ENCODE measurements at regions not wholly inside any gene's neighbourhood (a gene's known extent, or its start where the extent isn't known, plus 50 kb on each side); places are given as distances from the start of the nearest gene placed in this dataset.

DNA sequence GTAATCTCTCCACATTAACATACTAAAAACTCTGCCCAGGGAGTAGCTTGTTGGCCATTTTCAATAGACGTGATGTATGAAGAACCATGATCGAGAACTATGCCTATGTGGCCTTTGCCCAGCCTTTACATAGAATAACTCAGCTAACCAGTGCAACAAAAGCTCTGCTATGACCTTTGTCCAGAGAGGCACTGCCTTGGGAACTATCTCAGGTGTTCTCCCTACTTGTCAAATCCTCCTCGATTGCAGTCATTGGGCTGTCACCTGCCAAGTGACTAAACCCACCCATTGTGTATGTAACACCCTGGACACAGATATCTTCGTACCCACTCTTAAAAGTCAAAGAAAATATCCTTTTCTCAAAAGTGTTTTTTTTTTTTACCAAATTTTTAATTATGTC, 610.3 kb upstream of the GALNTL6 start:
- DNase-seq (ENCODE audit: low spot score) (no peak), ATAC-seq (no peak)

DNA sequence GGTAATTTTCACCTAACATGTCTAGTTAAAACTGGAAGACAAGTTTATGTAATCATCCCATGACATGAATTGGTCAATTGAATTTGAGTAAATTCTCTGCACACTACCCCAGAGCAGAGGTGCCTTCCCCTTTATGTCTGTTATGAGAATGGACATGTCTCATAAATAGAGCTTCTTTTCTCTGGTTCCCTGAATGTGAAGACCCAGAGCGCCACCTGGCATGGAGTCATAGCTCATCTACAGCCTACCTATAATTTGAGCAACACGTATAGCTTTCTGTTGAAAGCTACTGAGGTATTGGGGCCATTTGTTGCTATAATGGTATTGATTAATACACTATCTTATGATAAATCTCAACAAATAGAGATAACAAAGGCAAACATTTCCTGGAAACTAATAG, 626.5 kb upstream of the GALNTL6 start:
- no peak for DNase-seq (ENCODE audit: low spot score)
- ATAC-seq = no peak

DNA sequence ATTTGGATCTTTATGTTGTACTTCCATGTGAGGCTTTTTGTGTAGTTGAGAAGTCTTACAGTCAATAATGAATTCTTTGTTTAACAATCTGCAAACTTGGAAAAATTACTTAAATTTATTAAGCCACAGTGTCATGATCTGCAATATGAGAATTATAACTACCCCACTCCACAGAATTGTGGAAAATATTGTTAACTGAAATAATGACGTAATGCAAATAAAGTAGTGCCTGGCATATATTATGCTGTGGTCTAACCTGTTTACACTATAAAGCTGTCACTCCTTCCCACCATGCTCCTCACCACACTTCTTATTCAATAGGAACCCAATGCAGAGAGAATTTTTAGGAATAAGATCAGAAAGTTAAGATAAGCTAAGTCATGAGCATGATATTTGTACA, 632.1 kb upstream of the GALNTL6 start:
- ATAC-seq (no peak), DNase-seq (ENCODE audit: low spot score) (no peak)

DNA sequence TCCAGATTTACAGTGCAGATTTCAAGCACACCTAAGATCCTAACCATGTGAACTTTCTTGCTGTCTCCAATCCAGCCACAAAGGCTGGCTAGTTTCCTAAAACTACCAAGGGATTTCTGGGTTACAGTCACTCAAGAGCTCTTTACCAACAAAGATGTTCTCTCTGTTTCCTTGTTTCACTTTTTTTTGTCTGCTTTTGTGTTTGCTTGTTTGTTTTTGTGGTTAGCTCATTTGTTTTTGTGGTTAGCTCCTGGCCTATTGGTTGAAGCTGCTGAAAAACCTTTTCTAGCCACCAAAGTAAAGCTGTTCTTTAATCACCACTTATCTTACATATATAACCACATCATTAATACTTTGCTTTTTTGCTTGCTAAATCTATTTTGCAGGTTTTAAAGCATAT, 642.5 kb upstream of the GALNTL6 start:
- no peak for ATAC-seq
- no peak for DNase-seq (ENCODE audit: low spot score)

DNA sequence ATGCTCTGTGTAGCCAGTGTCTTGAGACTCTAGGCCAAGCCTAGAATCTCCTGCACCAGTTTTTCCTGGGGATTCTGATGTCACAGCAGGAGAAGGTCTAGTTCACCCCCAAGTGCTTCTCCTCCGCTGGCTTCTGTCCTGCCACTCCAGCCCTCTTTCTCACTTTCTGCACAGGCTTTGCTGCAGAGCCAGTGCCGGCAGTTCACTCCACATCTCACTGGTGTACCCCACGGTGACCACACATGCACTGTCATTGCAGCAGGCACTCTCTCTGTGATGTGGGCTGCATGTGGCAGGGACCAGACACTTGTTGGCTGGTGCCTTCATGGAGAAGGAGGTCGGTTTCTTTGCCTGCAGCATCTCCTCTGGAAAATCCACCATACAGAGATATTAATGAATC, 643.8 kb upstream of the GALNTL6 start:
- DNase-seq (ENCODE audit: low spot score) = no peak
- ATAC-seq = no peak

DNA sequence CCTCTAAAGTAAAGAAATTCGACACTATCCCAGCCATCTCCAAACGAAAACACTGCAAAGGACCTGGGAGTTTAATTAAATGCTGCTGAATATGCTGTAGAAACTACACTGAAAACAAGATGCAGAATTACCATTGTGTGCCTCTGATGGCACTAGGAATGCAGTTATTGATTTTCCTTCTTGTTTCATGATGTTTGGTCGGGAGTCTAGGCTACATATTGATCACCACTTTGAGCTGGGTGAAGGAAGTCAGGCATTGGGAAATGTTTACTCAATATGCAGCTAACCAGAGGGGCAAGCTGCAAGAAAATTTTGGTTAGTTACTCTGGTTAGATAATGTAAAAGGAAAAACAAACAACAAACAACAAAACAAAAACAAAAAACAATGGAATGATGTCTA, 650.7 kb upstream of the GALNTL6 start:
- DNase-seq (ENCODE audit: low spot score) (no peak), ATAC-seq (no peak)

DNA sequence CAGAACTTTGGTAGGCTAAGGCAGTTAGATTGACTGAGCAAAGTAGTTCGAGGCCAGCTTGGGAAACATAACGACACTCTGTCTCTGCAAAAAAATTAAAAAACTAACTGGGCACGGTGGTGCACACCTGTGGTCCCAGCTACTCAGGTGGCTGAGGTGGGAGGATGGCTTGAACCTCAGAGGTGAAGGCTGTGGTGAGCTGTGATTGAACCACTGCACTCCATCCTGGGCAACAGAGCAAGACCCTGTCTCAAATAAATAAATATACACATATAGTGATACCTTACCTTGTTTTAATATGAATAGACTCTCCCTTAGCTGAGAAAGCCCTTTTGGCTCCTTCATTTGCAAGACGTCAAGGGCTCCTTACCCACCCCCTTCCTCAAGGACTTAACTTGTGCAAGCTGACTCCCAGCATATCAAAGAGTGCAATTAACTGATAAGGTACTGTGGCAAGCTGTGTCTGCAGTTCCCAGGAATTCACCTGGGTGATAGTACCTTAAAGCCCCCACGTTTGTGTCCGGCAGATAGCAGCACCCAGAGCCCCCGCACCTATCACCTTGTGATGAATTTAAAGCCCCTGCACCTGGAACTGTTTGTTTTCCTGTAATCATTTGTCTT, 655.6 kb upstream of the GALNTL6 start:
- ATAC-seq = no peak
- no peak for DNase-seq (ENCODE audit: low spot score)

DNA sequence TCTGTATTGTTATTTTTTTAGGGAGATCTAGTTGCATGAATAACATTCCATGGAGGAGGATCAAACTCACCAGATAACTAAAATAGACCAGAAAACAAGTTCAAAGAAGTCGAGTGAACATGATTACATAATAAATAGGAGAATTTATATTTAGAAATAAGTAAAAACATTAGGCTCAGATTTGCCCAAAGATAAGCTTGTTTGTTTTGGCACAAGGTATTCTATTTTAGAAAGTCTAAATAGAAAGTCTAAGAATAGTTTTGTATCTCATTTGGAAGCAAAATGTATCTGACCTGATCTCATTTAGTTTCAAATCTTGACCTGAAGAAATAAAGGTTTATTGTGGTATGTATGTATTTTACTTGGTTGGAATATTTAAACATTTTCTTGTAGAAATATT, 670.6 kb upstream of the GALNTL6 start:
- no peak for DNase-seq (ENCODE audit: low spot score)
- ATAC-seq = no peak

- ATAC-seq = no peak
- DNase-seq (ENCODE audit: low spot score) = no peak
These were observed 671.2 kb upstream of the GALNTL6 start for GRCh38 chr4:171142045-171142444.

- DNase-seq (ENCODE audit: low spot score) (no peak), ATAC-seq (no peak)
These were observed 682.9 kb upstream of the GALNTL6 start for GRCh38 chr4:171130256-171130801.

- no peak for ATAC-seq
These were observed 695.1 kb upstream of the GALNTL6 start for GRCh38 chr4:171118091-171118490.

DNA sequence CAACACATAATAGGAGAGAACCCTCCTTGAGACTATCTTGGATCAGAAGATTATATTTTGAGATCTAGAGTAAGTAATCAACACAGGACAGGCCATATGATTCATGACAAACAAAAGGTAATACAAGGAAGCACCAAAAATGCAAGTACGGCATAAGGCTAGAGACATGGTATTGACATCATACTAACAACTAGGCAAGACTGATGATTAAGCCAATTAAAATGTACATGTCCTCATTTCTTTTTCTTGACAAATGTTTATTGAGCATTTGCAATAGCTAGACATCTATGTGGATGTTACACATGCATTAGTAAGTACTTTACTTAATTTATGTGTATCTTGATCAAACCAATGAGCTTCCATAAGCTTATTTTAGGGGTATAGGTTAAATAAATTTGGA, 695.7 kb upstream of the GALNTL6 start:
- DNase-seq (ENCODE audit: low spot score) (no peak), ATAC-seq (no peak)

More at GRCh38 chr4:171118091-171118490, 695.1 kb upstream of the GALNTL6 start:
- DNase-seq (ENCODE audit: low spot score) = no peak

DNA sequence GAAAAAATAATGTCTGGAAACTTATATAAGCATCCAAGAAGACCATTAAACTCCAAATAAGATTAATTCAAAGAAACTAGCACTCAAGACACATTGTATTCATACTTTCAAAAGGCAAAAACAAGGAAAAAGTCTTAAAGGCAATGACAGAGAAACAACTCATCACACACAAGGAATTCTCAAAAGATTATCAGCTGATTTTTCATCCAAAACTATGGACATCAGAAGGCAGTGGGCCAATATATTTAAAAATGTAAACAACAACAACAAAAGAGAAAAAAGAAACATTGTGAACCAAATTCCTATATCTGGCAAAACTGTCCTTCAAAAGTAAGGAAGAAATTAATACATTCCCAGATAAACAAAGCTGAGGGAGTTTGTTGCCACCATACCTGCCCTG, 711.4 kb upstream of the GALNTL6 start:
- ATAC-seq = no peak

DNA sequence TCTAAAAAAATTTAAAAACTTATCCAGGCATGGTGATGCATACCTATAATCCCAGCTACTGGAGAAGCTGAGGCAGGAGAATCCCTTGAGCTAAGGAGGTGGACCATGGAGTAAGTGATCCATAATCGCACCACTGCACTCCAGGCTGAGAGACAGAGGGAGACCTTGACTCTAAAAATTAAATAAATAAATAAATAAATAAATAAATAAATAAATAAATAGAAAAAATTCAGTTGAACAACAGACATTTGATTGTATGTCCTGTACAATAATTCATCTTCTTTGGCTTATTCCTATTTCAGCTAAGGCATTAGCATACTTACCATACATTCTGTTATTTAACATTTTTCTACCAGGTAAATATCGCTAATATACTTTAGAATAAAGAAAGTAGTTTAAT, 726.1 kb upstream of the GALNTL6 start:
- DNase-seq (ENCODE audit: low spot score) (no peak), ATAC-seq (no peak)

More for the DNA sequence above, 711.4 kb upstream of the GALNTL6 start:
- DNase-seq (ENCODE audit: low spot score) = no peak

- DNase-seq (ENCODE audit: low spot score) = no peak
- ATAC-seq = no peak
These were observed 745.8 kb upstream of the GALNTL6 start for GRCh38 chr4:171067422-171067821.

DNA sequence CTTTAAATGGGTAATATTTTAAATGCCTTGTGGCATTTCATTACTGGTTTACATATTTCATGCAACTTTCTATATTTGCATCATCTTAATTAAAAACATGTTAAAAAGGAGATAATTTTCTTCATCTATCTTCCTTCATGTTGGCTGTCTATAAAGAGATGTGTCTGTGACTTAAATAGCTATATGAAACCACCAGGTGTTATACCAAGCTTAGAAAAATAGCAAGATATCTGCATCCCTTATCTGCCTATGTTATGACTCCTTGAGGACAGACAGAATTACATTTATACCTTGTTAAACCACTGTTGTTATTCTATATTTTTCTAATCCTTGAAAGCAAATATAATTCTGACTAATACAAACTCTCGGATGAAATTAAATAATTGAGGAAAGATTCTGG, 763.8 kb upstream of the GALNTL6 start:
- ATAC-seq = no peak
- DNase-seq (ENCODE audit: low spot score) = no peak

DNA sequence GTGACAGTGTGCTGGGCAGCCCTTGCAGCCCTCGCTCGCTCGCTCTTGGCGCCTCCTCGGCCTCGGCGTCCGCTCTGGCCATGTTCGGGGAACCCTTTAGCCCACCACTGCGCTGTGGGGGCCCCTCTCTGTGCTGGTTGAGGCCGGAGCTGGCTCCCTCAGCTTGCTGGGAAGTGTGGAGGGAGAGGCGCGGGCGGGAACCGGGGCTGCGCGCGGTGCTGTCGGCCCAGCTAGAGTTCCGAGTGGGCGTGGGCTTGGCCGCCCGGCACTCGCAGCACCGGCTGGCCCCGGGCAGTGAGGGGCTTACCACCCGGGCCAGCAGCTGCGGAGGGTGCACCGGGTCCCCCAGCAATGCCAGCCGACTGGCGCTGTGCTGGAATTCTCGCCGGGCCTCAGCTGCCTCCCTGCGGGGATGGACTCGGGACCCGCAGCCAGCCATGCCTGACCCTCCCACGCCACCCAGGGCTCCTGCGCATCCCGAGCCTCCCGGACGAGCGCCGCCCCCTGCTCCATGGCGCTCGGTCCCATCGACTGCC, 770.1 kb upstream of the GALNTL6 start:
- DNase-seq (ENCODE audit: low spot score) (no peak), ATAC-seq (no peak)

DNA sequence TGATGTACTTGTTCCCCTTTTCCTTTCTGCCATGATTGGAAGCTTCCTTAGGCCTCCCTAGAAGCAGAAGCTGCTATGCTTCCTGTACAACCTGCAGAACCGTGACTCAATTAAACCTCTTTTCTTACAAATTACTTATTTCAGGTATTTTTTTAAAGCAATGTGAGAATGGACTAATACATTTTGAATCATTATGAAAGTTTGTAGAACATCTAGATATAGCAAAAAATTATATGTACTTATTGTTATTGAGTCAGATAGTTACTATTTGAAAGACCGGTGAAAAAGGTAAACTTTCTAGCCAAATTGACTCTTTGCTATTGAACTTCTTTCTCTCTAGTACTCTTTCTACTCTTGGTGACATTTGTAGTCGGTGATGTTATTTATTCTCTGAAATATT, 777.3 kb upstream of the GALNTL6 start:
- no peak for DNase-seq (ENCODE audit: low spot score)
- no peak for ATAC-seq

DNA sequence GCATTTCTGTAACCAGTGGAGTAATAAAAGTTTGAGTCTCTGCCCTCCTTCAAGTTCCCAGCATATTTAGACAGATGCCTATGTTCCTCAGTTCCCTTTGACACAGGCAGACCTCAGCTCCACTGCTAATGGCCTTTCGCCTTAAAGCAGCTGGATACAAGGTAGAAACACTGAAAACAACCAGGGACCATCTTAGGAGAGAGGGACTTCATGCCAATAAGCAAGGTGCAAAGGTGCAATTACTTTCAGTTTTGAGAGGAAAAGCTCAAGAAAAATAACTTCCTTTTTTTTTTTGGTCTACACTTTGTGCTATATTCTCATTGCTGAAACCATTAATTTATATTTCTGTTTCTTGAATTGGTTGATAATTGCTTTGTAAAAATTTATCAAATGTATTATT, 781.9 kb upstream of the GALNTL6 start:
- DNase-seq (ENCODE audit: low spot score) (no peak), ATAC-seq (no peak)

DNA sequence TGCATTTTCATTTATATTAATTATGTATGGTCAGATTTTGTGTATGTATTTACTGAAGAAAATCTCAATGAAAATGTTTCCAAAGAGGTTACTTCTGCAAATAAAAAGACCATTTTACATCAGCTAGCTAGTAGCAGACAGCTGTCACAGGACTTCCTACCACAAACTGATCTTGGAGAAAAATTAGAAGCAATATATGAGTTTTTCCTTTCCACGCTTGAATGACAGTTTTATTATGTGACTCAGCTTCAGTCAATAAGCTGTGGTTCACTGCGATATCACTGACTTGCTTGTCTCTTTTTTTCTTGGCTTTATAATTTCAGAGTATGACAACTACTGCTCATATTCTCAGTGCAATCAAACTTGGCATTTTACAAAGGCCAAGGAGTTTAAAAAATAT, 787.4 kb upstream of the GALNTL6 start:
- no peak for ATAC-seq
- DNase-seq (ENCODE audit: low spot score) = no peak

GRCh38 chr4:171025343-171025742, 787.9 kb upstream of the GALNTL6 start:
- DNase-seq (ENCODE audit: low spot score) = no peak
- no peak for ATAC-seq

- no peak for DNase-seq (ENCODE audit: low spot score)
- ATAC-seq = no peak
These were observed 788.4 kb upstream of the GALNTL6 start for GRCh38 chr4:171024720-171025303.

DNA sequence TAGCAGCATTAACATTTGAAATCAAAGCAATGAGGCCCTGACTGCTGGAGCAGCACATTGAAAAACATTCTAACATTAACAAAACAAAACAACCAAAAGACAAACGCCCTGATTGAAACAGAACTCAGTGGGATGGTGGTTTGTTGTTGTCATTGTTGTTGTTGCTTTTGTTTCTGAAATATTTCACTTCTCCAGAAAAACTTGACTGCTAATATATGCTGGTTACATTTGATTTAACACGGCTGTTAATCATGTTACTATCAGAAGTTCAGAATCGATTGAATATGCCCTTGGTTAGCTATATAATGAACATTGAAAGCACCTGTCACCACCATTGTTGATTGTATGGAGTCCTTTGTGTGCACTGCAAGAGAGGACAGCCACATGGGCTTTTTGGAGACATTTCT, 790.4 kb upstream of the GALNTL6 start:
- no peak for DNase-seq (ENCODE audit: low spot score)
- ATAC-seq = no peak

Data from left lobe of liver (tissue), 2 donors.